ENCODE measurements at regions not wholly inside any gene's neighbourhood (a gene's known extent, or its start where the extent isn't known, plus 50 kb on each side); places are given as distances from the start of the nearest gene placed in this dataset.

GRCh38 chr2:145017149-145017548 lies 497.2 kb upstream of the ZEB2 start:
- Mint-ChIP-seq H3K27ac (no peak overlapping the region), H3K36me3 (ENCODE audit: insufficient read depth in 1 of 3, low read depth in 3 of 3) (no peaks in the 10 kb centered on the region), H3K27me3 (ENCODE audit: low read depth) (no peaks in the 10 kb centered on the region), H3K4me1 (peaks cover 18% of the 10 kb centered on the region in 2 experiments), H3K4me3 (no peak overlapping the region; a peak in 1 of 5 replicates), H3K9me3 (no peaks in the 10 kb centered on the region)
- DNase-seq: no peak
- Histone ChIP-seq H4K20me1 (ENCODE audit: control insufficient read depth, insufficient read depth, insufficient read length) (no peaks in the 10 kb centered on the region), H3K23me2 (ENCODE audit: insufficient read length, low read depth, low read length, poor library complexity, severe bottlenecking) (no peaks in the 10 kb centered on the region), H2BK12ac (ENCODE audit: insufficient read length, low read depth, low read length) (no peak overlapping the region), H2BK120ac (ENCODE audit: low read depth, low read length, poor library complexity, severe bottlenecking) (no peak overlapping the region), H3K23ac (ENCODE audit: insufficient read length, low read depth, low read length) (no peak overlapping the region), H3K4ac (ENCODE audit: low read depth, low read length) (no peak overlapping the region), H3K56ac (ENCODE audit: insufficient read length, low read depth, low read length) (no peak overlapping the region), H4K5ac (ENCODE audit: insufficient read length, low read depth, low read length) (no peak overlapping the region), H3T11ph (ENCODE audit: low read length) (no peak overlapping the region), H2AK5ac (ENCODE audit: insufficient read length, low read length) (no peak overlapping the region), H3K79me1 (ENCODE audit: insufficient read depth, low read depth, low read length, poor library complexity, severe bottlenecking) (no peaks in the 10 kb centered on the region), H3K27me3 (ENCODE audit: insufficient read depth, low read length) (no peaks in the 10 kb centered on the region), H3K18ac (ENCODE audit: insufficient read length, low read depth, low read length) (no peak overlapping the region), H3K4me1 (ENCODE audit: insufficient read depth, low read length) (peaks cover 4% of the 10 kb centered on the region; the same call in 1 of the 2 replicates), H4K91ac (ENCODE audit: insufficient read length, low read depth, low read length) (no peak overlapping the region), H3K27ac (ENCODE audit: insufficient read length, low read depth, low read length) (no peak overlapping the region), H2BK15ac (ENCODE audit: low read depth, low read length) (no peak overlapping the region), H3K79me2 (ENCODE audit: insufficient read depth, low read length) (no peaks in the 10 kb centered on the region), H2BK5ac (ENCODE audit: insufficient read length, low read length) (no peak overlapping the region), H3K9ac (ENCODE audit: extremely low read depth, insufficient read length, low read length) (no peak overlapping the region), H4K8ac (replicated peaks; ENCODE audit: insufficient read length, low read depth, low read length) (no peak overlapping the region), H3K14ac (ENCODE audit: insufficient read depth, low read length) (no peak overlapping the region), H2BK20ac (ENCODE audit: low read depth, low read length, poor library complexity, severe bottlenecking) (no peak overlapping the region), H2AFZ (ENCODE audit: low read length) (no peak overlapping the region), H3K9me3 (ENCODE audit: control insufficient read depth, low read depth, low read length) (no peaks in the 10 kb centered on the region), H3K4me2 (ENCODE audit: insufficient read depth, insufficient read length, low read length) (no peak overlapping the region)
- no CpG with 5 or more reads among the region's 1 CpG for WGBS (ENCODE audit: extremely low coverage, insufficient read length, low lambda C conversion rate)
- TF ChIP-seq CTCF (conservative IDR thresholded peaks at IDR 0.05): no peak
